Muscle layer of colon (tissue), 2 donors: ENCODE measurements at regions not wholly inside any gene's neighbourhood (a gene's known extent, or its start where the extent isn't known, plus 50 kb on each side); places are given as distances from the start of the nearest gene placed in this dataset.

Experiments
- H3K27ac ChIP-seq: one replicate; pipeline ENCODE4 v1.7.0; 2013; ENCODE audit warnings: low read depth, mild to moderate bottlenecking, low read length, moderate library complexity
- H3K27me3 ChIP-seq, 2 donors: one replicate each; pipeline ENCODE4 v1.7.0; 2013; ENCODE audit warnings: low read length in 2 of 2, mild to moderate bottlenecking in 2 of 2; ENCODE audit not compliant: insufficient read depth in 2 of 2, control insufficient read depth in 1 of 2
- H3K36me3 ChIP-seq: one replicate; pipeline ENCODE4 v1.7.0; 2013; ENCODE audit warnings: mild to moderate bottlenecking, low read length; ENCODE audit not compliant: insufficient read depth
- H3K4me1 ChIP-seq: one replicate; pipeline ENCODE4 v1.7.0; 2013; ENCODE audit warnings: mild to moderate bottlenecking, low read length; ENCODE audit not compliant: insufficient read depth
- H3K4me3 ChIP-seq, 2 donors: one replicate each; pipeline ENCODE4 v1.7.0; 2013; ENCODE audit warnings: low read length in 2 of 2, low read depth in 1 of 2, mild to moderate bottlenecking in 1 of 2, moderate library complexity in 1 of 2
- H3K9ac ChIP-seq: one replicate; pipeline ENCODE4 v1.7.0; 2013; ENCODE audit warnings: low read length
- H3K9me3 ChIP-seq: one replicate; pipeline ENCODE4 v1.7.0; 2013; ENCODE audit warnings: mild to moderate bottlenecking, low read length
- donor health status: abdominal sarcoma.
- donor health status: Adenocarcinoma of cecum.

- no peak overlapping the region for H3K27ac ChIP-seq
- no peak overlapping the region for H3K9ac ChIP-seq
- H3K4me1 ChIP-seq, result no peaks in the 10 kb centered on the region
- H3K9me3 ChIP-seq, result no peaks in the 10 kb centered on the region
- no peaks in the 10 kb centered on the region for H3K36me3 ChIP-seq
- no peaks in the 10 kb centered on the region for H3K27me3 ChIP-seq
- H3K4me3 ChIP-seq, result no peak overlapping the region
Observed at GRCh38 chr15:24607636-24608035, 67.9 kb upstream of the NPAP1 start.

- Histone ChIP-seq H3K27ac (no peak overlapping the region), H3K36me3 (no peaks in the 10 kb centered on the region), H3K4me1 (no peaks in the 10 kb centered on the region), H3K9me3 (no peaks in the 10 kb centered on the region), H3K9ac (no peak overlapping the region), H3K4me3 (no peak overlapping the region), H3K27me3 (no peaks in the 10 kb centered on the region)
Observed at GRCh38 chr15:24617646-24618045, 57.9 kb upstream of the NPAP1 start.

GRCh38 chr15:24621630-24622215 is 53.9 kb upstream of the NPAP1 start:
- H3K4me3 ChIP-seq, result no peak overlapping the region
- H3K27me3 ChIP-seq, result no peaks in the 10 kb centered on the region
- no peaks in the 10 kb centered on the region for H3K4me1 ChIP-seq
- H3K36me3 ChIP-seq, result no peaks in the 10 kb centered on the region
- H3K27ac ChIP-seq, result no peak overlapping the region
- H3K9ac ChIP-seq, result no peak overlapping the region
- no peaks in the 10 kb centered on the region for H3K9me3 ChIP-seq
